WTC11 (cell line): ENCODE measurements at regions not wholly inside any gene's neighbourhood (a gene's known extent, or its start where the extent isn't known, plus 50 kb on each side); places are given as distances from the start of the nearest gene placed in this dataset.

Source experiments
- CREB1 ChIP-seq: sonication (generic); formaldehyde crosslinking; IDR thresholded peaks from 2 replicates; pipeline ENCODE4 v1.8.0; 2023; ENCODE audit warnings: mild to moderate bottlenecking, missing genetic modification reagents
- JUN ChIP-seq: sonication (generic); formaldehyde crosslinking; IDR thresholded peaks from 2 replicates; pipeline ENCODE4 v1.8.0; 2023; ENCODE audit warnings: mild to moderate bottlenecking, missing genetic modification reagents
- TF ChIP-seq, protein P1 (sequence below): fragments of 200-600 bp; IDR thresholded peaks from 2 replicates; pipeline ENCODE4 v1.8.0; 2022; ENCODE audit warnings: antibody characterized with exemption
- TF ChIP-seq, protein P2 (sequence below): sonication (generic); formaldehyde crosslinking; IDR thresholded peaks from 2 replicates; pipeline ENCODE4 v1.8.1; 2022; ENCODE audit warnings: mild to moderate bottlenecking, moderate library complexity, missing genetic modification reagents

DNA sequence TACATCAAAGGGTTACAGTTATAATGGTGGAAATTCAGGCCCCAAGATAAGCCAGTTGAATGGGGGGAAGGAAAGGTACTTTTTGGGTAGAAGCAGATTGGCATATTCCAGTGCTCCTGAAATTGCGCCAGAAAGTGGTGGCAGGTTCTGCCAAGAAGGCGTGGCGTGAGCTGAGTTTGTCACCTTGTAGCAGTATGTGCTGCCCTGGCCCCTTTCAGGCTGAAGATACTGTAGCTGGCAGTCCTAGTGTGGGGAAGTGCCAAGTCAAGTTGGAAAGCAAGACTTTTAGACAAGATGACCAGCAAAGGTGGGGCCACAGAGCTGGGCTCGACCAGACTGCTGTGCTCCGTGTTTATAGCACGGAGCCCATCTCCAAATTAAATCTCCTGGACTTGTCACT, 133.6 kb upstream of the GLRA1 start:
- TF ChIP-seq JUN (no peak), CREB1 (no peak)
- TF ChIP-seq, protein P1, sequence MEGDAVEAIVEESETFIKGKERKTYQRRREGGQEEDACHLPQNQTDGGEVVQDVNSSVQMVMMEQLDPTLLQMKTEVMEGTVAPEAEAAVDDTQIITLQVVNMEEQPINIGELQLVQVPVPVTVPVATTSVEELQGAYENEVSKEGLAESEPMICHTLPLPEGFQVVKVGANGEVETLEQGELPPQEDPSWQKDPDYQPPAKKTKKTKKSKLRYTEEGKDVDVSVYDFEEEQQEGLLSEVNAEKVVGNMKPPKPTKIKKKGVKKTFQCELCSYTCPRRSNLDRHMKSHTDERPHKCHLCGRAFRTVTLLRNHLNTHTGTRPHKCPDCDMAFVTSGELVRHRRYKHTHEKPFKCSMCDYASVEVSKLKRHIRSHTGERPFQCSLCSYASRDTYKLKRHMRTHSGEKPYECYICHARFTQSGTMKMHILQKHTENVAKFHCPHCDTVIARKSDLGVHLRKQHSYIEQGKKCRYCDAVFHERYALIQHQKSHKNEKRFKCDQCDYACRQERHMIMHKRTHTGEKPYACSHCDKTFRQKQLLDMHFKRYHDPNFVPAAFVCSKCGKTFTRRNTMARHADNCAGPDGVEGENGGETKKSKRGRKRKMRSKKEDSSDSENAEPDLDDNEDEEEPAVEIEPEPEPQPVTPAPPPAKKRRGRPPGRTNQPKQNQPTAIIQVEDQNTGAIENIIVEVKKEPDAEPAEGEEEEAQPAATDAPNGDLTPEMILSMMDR = no peak
- TF ChIP-seq, protein P2, sequence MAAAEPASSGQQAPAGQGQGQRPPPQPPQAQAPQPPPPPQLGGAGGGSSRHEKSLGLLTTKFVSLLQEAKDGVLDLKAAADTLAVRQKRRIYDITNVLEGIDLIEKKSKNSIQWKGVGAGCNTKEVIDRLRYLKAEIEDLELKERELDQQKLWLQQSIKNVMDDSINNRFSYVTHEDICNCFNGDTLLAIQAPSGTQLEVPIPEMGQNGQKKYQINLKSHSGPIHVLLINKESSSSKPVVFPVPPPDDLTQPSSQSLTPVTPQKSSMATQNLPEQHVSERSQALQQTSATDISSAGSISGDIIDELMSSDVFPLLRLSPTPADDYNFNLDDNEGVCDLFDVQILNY = no peak
